ENCODE measurements at regions not wholly inside any gene's neighbourhood (a gene's known extent, or its start where the extent isn't known, plus 50 kb on each side); places are given as distances from the start of the nearest gene placed in this dataset.

DNA sequence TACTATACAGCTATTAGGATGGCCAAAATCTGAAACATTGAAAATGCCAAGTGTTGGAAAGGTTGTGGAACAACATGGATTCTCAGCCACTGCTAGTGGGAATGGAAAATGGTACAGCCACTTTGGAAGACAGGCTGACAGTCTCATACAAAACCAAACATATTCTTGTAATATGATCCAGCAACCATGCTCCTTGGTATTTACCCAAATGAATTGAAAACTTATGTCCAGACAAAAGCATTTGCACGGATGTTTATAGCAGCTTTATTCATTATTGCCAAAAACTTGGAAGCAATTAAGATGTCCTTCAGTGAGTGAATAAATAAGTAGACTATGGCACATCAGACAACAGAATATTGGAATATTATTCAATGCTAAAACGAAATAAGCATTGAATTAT, 105.8 kb upstream of the DCLK2 start:
- Histone ChIP-seq H3K27ac (no peak overlapping the region), H3K9me3 (ENCODE audit: insufficient read depth, low read depth) (no peaks in the 10 kb centered on the region), H3K9me2 (ENCODE audit: insufficient read depth) (no peaks in the 10 kb centered on the region), H2AFZ (no peak overlapping the region), H3K36me3 (ENCODE audit: low read depth) (no peaks in the 10 kb centered on the region), H3K27me3 (ENCODE audit: insufficient read depth, low read depth) (no peaks in the 10 kb centered on the region), H3K79me2 (ENCODE audit: low read depth) (no peaks in the 10 kb centered on the region), H4K20me1 (ENCODE audit: insufficient read depth) (no peaks in the 10 kb centered on the region), H3K4me3 (no peak overlapping the region), H3F3A (ENCODE audit: insufficient read depth, low read depth) (no peaks in the 10 kb centered on the region), H3K4me1 (replicated peaks; ENCODE audit: insufficient read depth) (no peaks in the 10 kb centered on the region), H3K4me2 (no peak overlapping the region)
- no peak for DNase-seq
- ChIA-PET CTCF (no interaction called here), POLR2A (ENCODE audit: unreplicated experiment) (no interaction called here)
- TF ChIP-seq EZH2 (IDR thresholded peaks at IDR 0.05; ENCODE audit: low read depth): no peak
- no TSS peak for BruUV-seq (replicated peaks)
- intact Hi-C loops (cut with micrococcal nuclease; ENCODE audit: unreplicated experiment): no loop called here

DNA sequence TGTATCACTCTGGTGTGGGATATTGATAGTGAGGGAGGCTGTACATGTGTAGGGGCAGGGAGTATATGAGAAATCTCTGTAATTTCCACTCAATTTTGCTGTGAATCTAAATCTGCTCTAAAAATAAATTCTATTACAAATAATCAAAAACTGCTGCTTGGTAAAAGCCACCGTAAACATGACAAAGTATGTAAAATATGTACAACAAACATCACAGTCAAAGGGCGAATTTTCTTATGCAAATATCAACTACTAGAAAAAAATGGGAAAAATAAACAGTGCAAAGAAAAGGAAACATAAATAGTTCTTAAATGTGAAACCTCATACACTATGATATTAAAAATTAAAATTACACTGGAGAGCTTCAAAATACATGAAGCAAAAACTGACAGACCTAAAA, 105.1 kb upstream of the DCLK2 start:
- no peak for DNase-seq
- no peaks in the 10 kb centered on the region for H3K9me3 ChIP-seq (ENCODE audit: insufficient read depth, low read depth)
- H3K4me1 ChIP-seq (replicated peaks; ENCODE audit: insufficient read depth): no peaks in the 10 kb centered on the region
- no peak for TF ChIP-seq EZH2 (IDR thresholded peaks at IDR 0.05; ENCODE audit: low read depth)
- TF ChIP-seq, protein P1, sequence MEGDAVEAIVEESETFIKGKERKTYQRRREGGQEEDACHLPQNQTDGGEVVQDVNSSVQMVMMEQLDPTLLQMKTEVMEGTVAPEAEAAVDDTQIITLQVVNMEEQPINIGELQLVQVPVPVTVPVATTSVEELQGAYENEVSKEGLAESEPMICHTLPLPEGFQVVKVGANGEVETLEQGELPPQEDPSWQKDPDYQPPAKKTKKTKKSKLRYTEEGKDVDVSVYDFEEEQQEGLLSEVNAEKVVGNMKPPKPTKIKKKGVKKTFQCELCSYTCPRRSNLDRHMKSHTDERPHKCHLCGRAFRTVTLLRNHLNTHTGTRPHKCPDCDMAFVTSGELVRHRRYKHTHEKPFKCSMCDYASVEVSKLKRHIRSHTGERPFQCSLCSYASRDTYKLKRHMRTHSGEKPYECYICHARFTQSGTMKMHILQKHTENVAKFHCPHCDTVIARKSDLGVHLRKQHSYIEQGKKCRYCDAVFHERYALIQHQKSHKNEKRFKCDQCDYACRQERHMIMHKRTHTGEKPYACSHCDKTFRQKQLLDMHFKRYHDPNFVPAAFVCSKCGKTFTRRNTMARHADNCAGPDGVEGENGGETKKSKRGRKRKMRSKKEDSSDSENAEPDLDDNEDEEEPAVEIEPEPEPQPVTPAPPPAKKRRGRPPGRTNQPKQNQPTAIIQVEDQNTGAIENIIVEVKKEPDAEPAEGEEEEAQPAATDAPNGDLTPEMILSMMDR (conservative IDR thresholded peaks at IDR 0.05): no peak
- H3K79me2 ChIP-seq (ENCODE audit: low read depth): no peaks in the 10 kb centered on the region
- CTCF ChIA-PET: no interaction called here
- no peaks in the 10 kb centered on the region for H3K36me3 ChIP-seq (ENCODE audit: low read depth)
- H3F3A ChIP-seq (ENCODE audit: insufficient read depth, low read depth): no peaks in the 10 kb centered on the region
- no TSS peak for BruUV-seq (replicated peaks)
- no peak overlapping the region for H3K4me2 ChIP-seq
- H3K27me3 ChIP-seq (ENCODE audit: insufficient read depth, low read depth): no peaks in the 10 kb centered on the region
- no peak overlapping the region for H3K4me3 ChIP-seq
- no peak overlapping the region for H2AFZ ChIP-seq
- H4K20me1 ChIP-seq (ENCODE audit: insufficient read depth): no peaks in the 10 kb centered on the region
- H3K27ac ChIP-seq: no peak overlapping the region
- POLR2A ChIA-PET (ENCODE audit: unreplicated experiment): no interaction called here
- H3K9me2 ChIP-seq (ENCODE audit: insufficient read depth): no peaks in the 10 kb centered on the region
- intact Hi-C loops (cut with micrococcal nuclease; ENCODE audit: unreplicated experiment): no loop called here

DNA sequence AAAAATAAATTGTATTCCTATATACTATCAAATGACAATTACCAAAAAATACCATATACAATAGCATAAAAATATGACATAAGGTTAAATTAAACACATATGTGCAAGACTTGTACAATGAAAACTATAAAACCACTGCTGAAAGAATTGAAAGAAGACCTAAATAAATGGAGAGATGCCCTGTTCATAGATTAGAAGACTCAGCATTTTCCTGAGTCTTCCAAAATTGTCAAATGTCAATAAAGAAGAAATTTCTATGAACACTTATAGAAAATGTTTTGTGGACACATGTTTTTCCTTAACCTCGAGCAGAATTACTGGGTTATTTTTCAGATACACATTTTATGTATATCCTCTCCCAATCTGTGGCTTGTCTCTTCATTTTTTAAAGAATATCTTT, 103.1 kb upstream of the DCLK2 start:
- Histone ChIP-seq H3K9me2 (ENCODE audit: insufficient read depth) (no peaks in the 10 kb centered on the region), H3K4me2 (no peak overlapping the region), H3F3A (ENCODE audit: insufficient read depth, low read depth) (no peaks in the 10 kb centered on the region), H2AFZ (no peak overlapping the region), H3K79me2 (ENCODE audit: low read depth) (no peaks in the 10 kb centered on the region), H3K36me3 (ENCODE audit: low read depth) (no peaks in the 10 kb centered on the region), H4K20me1 (ENCODE audit: insufficient read depth) (no peaks in the 10 kb centered on the region), H3K4me3 (no peak overlapping the region), H3K27me3 (ENCODE audit: insufficient read depth, low read depth) (no peaks in the 10 kb centered on the region), H3K9me3 (ENCODE audit: insufficient read depth, low read depth) (no peaks in the 10 kb centered on the region), H3K4me1 (replicated peaks; ENCODE audit: insufficient read depth) (no peaks in the 10 kb centered on the region), H3K27ac (no peak overlapping the region)
- ChIA-PET POLR2A (ENCODE audit: unreplicated experiment) (no interaction called here), CTCF (no interaction called here)
- intact Hi-C loops (cut with micrococcal nuclease; ENCODE audit: unreplicated experiment): no loop called here
- DNase-seq: no peak
- BruUV-seq (replicated peaks): no TSS peak
- TF ChIP-seq, protein P1 (conservative IDR thresholded peaks at IDR 0.05): no peak
- no peak for TF ChIP-seq EZH2 (IDR thresholded peaks at IDR 0.05; ENCODE audit: low read depth)

DNA sequence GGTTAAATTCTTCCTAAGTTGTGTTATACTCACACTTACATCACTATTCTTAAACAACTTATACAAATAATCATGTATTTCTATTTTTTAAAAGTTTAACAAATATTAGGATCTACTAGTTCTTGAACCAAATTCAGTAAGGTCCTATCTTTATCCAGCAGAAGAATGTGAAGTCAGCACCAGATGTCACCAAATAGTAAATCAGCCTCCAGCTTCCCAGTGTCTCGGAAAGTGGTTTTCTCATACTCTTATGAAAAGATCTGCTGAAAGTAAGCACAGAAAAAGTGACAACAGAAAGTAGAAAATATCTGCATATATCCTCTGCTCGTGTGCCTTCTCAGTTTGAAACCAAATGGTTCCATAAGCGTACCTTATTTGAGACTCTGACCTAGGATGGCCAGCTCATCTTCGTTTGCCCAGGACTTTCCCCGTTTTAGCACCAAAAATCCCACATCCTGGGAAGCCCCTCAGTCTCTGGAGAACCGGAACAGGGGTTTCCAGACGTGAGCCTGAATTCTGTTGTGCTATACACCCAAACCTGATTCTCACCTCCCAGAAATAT, 98.0 kb upstream of the DCLK2 start:
- H3K36me3 ChIP-seq (ENCODE audit: low read depth): no peaks in the 10 kb centered on the region
- intact Hi-C loops (cut with micrococcal nuclease; ENCODE audit: unreplicated experiment): loop anchor here (5.0 kb wide), 1 partner anchor 887 kb away; no protein-coding TSS in a partner anchor
- H3K9me2 ChIP-seq (ENCODE audit: insufficient read depth): no peaks in the 10 kb centered on the region
- no peaks in the 10 kb centered on the region for H3K4me1 ChIP-seq (replicated peaks; ENCODE audit: insufficient read depth)
- no peaks in the 10 kb centered on the region for H3K27me3 ChIP-seq (ENCODE audit: insufficient read depth, low read depth)
- H4K20me1 ChIP-seq (ENCODE audit: insufficient read depth): no peaks in the 10 kb centered on the region
- no peaks in the 10 kb centered on the region for H3F3A ChIP-seq (ENCODE audit: insufficient read depth, low read depth)
- H2AFZ ChIP-seq: no peak overlapping the region
- no peak overlapping the region for H3K4me3 ChIP-seq
- no peak for DNase-seq
- ChIA-PET CTCF (no interaction called here), POLR2A (ENCODE audit: unreplicated experiment) (no interaction called here)
- H3K4me2 ChIP-seq: no peak overlapping the region
- H3K79me2 ChIP-seq (ENCODE audit: low read depth): no peaks in the 10 kb centered on the region
- no TSS peak for BruUV-seq (replicated peaks)
- no peak overlapping the region for H3K27ac ChIP-seq
- no peaks in the 10 kb centered on the region for H3K9me3 ChIP-seq (ENCODE audit: insufficient read depth, low read depth)
- TF ChIP-seq, protein P1 (conservative IDR thresholded peaks at IDR 0.05): no peak
